WTC11 (cell line): ENCODE measurements at regions not wholly inside any gene's neighbourhood (a gene's known extent, or its start where the extent isn't known, plus 50 kb on each side); places are given as distances from the start of the nearest gene placed in this dataset.

Source experiments
- ELF4 ChIP-seq: sonication (generic); formaldehyde crosslinking; IDR thresholded peaks from 2 replicates; pipeline ENCODE4 v1.8.1; 2022; ENCODE audit warnings: low read depth, mild to moderate bottlenecking, moderate library complexity, missing genetic modification reagents
- ESRRA ChIP-seq: sonication (generic); formaldehyde crosslinking; IDR thresholded peaks from 2 replicates; pipeline ENCODE4 v1.8.1; 2022; ENCODE audit warnings: mild to moderate bottlenecking, missing genetic modification reagents, borderline replicate concordance
- ETV6 ChIP-seq: sonication (generic); formaldehyde crosslinking; IDR thresholded peaks from 2 replicates; pipeline ENCODE4 v1.8.1; 2022; ENCODE audit warnings: mild to moderate bottlenecking, missing genetic modification reagents
- FOXK1 ChIP-seq: sonication (generic); formaldehyde crosslinking; IDR thresholded peaks from 2 replicates; pipeline ENCODE4 v1.8.0; 2022; ENCODE audit warnings: mild to moderate bottlenecking, moderate library complexity, missing genetic modification reagents
- GTF2I ChIP-seq: fragments of 250-450 bp; sonication (Bioruptor Pico); conservative IDR thresholded peaks from 2 replicates; pipeline ENCODE4 v1.4.0; 2021; ENCODE audit warnings: mild to moderate bottlenecking
- SP1 ChIP-seq: sonication (generic); formaldehyde crosslinking; conservative IDR thresholded peaks from 2 replicates; pipeline ENCODE4 v1.8.1; 2022; ENCODE audit warnings: missing genetic modification reagents
- TP53 ChIP-seq: sonication (generic); formaldehyde crosslinking; IDR thresholded peaks from 2 replicates; pipeline ENCODE4 v1.8.1; 2023; ENCODE audit warnings: mild to moderate bottlenecking, missing genetic modification reagents
- ZNF423 ChIP-seq: fragments of 250-450 bp; sonication (Bioruptor Pico); IDR thresholded peaks from 2 replicates; pipeline ENCODE4 v2.1.2; 2022; ENCODE audit warnings: mild to moderate bottlenecking, moderate library complexity
- TF ChIP-seq, protein P1 (sequence below): sonication (generic); formaldehyde crosslinking; conservative IDR thresholded peaks from 2 replicates; pipeline ENCODE4 v1.8.1; 2022; ENCODE audit warnings: mild to moderate bottlenecking, missing genetic modification reagents
- TF ChIP-seq, protein P2 (sequence below): fragments of 200-600 bp; IDR thresholded peaks from 2 replicates; pipeline ENCODE4 v1.8.0; 2022; ENCODE audit warnings: antibody characterized with exemption
- TF ChIP-seq, protein P3 (sequence below): sonication (generic); formaldehyde crosslinking; IDR thresholded peaks from 2 replicates; pipeline ENCODE4 v1.8.1; 2022; ENCODE audit warnings: mild to moderate bottlenecking, moderate library complexity, missing genetic modification reagents
- TF ChIP-seq, protein P4 (sequence below): fragments of 250-450 bp; sonication (Bioruptor Pico); IDR thresholded peaks from 2 replicates; pipeline ENCODE4 v2.1.2; 2022; ENCODE audit warnings: mild to moderate bottlenecking, moderate library complexity

DNA sequence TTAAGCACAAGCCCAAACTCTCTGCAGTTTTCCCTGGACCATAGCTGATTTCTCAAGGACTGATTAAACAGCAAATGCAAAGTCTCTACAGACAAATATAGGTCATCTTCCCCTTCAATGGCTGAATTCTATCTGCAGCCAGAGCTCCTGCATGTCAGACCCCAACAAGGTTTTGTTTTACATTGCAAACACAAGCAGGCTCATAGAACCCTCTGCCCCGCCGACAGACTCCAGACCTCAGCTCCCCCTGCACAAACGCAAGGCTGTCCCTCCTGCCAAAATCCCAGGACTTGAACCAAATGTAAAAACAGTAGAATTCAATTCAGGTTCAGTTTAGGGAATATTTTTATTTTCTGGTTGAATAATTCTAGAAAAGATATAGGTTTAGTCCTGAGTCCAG lies 526.7 kb upstream of the TRPC7 start:
- TF ChIP-seq ZNF423 (CRISPR knock-in tag), result no peak
- TF ChIP-seq ETV6 (CRISPR knock-in tag), result no peak
- no peak for TF ChIP-seq SP1 (CRISPR knock-in tag)
- no peak for TF ChIP-seq ESRRA (CRISPR knock-in tag)
- TF ChIP-seq, protein P1, sequence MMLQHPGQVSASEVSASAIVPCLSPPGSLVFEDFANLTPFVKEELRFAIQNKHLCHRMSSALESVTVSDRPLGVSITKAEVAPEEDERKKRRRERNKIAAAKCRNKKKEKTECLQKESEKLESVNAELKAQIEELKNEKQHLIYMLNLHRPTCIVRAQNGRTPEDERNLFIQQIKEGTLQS (CRISPR knock-in tag), result no peak
- TF ChIP-seq, protein P2, sequence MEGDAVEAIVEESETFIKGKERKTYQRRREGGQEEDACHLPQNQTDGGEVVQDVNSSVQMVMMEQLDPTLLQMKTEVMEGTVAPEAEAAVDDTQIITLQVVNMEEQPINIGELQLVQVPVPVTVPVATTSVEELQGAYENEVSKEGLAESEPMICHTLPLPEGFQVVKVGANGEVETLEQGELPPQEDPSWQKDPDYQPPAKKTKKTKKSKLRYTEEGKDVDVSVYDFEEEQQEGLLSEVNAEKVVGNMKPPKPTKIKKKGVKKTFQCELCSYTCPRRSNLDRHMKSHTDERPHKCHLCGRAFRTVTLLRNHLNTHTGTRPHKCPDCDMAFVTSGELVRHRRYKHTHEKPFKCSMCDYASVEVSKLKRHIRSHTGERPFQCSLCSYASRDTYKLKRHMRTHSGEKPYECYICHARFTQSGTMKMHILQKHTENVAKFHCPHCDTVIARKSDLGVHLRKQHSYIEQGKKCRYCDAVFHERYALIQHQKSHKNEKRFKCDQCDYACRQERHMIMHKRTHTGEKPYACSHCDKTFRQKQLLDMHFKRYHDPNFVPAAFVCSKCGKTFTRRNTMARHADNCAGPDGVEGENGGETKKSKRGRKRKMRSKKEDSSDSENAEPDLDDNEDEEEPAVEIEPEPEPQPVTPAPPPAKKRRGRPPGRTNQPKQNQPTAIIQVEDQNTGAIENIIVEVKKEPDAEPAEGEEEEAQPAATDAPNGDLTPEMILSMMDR, result no peak
- TF ChIP-seq ELF4, result no peak
- no peak for TF ChIP-seq TP53 (CRISPR knock-in tag)
- TF ChIP-seq, protein P3, sequence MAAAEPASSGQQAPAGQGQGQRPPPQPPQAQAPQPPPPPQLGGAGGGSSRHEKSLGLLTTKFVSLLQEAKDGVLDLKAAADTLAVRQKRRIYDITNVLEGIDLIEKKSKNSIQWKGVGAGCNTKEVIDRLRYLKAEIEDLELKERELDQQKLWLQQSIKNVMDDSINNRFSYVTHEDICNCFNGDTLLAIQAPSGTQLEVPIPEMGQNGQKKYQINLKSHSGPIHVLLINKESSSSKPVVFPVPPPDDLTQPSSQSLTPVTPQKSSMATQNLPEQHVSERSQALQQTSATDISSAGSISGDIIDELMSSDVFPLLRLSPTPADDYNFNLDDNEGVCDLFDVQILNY (CRISPR knock-in tag), result no peak
- TF ChIP-seq, protein P4, sequence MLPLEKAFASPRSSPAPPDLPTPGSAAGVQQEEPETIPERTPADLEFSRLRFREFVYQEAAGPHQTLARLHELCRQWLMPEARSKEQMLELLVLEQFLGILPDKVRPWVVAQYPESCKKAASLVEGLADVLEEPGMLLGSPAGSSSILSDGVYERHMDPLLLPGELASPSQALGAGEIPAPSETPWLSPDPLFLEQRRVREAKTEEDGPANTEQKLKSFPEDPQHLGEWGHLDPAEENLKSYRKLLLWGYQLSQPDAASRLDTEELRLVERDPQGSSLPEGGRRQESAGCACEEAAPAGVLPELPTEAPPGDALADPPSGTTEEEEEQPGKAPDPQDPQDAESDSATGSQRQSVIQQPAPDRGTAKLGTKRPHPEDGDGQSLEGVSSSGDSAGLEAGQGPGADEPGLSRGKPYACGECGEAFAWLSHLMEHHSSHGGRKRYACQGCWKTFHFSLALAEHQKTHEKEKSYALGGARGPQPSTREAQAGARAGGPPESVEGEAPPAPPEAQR, result no peak
- no peak for TF ChIP-seq FOXK1 (CRISPR knock-in tag)
- TF ChIP-seq GTF2I, result no peak
